GM19023 (cell line): ENCODE measurements at regions not wholly inside any gene's neighbourhood (a gene's known extent, or its start where the extent isn't known, plus 50 kb on each side); places are given as distances from the start of the nearest gene placed in this dataset.

ENCODE experiments used
- ATAC-seq: cut with Tn5 transposase; IDR thresholded peaks from one replicate; pipeline ENCODE4 v1.9.1; 2021; ENCODE audit warnings: mild to moderate bottlenecking, moderate library complexity; ENCODE audit not compliant: unreplicated experiment

DNA sequence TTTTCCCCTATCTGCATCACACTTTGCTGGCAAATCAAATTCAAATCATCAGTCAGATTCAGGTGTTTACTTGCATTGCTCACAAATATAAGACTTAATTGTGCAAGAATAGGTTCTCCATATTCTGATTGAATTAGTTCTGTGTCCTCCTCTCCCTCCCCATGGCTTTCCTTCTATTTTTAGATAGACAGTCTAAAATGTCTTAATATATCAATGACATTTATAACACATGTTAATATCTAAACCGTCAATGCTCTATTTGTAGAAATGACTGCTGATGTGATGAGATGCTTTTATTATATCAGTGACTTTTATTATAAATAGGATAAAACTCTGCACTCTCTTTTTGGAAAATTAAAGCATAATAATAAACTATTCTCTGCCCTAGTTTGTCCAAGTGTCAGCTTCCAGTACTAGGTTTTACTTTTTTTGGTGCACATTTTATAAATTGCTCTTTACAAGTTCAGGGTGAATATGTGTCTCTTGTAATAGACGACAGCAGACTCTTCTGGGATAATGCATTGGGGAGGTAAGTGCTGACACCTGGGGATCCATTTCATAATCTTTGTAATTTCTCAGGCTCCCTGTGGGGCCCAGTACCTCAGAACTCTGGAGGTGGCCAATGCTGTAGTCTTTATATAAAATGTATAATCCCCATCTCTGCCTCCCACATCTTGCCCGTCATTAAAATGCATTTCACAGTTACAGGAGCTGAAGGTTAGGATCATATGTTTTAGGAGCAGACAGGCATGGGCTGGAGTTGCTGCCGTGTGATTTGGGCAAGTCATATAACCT, 321.5 kb downstream of the BRINP1 start:
- no peak for ATAC-seq

- ATAC-seq: no peak
Measured at GRCh38 chr9:119050281-119050680, 319.0 kb downstream of the BRINP1 start.

GRCh38 chr9:119052339-119053030, 316.8 kb downstream of the BRINP1 start:
- ATAC-seq: no peak

DNA sequence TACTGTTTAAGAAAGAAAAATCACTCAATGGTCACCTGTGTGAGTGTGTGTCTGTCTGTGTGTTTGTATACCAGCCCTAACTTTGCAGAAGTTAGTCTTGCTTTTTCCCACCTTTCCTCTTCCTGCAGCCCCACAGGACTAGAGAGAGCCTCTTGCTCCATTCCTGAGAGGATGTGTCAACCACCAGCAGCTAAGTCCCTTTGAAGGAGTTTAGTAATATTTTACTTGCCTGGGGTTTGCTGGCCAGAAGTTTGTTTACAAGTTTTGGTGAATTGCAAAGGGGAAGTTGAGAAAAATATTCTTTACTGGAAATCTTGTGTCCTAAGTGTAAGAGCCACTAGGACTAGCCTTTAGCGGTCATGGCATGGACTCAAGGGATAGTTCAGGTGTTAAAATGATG, 316.2 kb downstream of the BRINP1 start:
- ATAC-seq: no peak

- no peak for ATAC-seq
Measured at GRCh38 chr9:119060629-119061385, 308.4 kb downstream of the BRINP1 start.

- no peak for ATAC-seq
Measured at GRCh38 chr9:119071636-119072035, 297.6 kb downstream of the BRINP1 start.

DNA sequence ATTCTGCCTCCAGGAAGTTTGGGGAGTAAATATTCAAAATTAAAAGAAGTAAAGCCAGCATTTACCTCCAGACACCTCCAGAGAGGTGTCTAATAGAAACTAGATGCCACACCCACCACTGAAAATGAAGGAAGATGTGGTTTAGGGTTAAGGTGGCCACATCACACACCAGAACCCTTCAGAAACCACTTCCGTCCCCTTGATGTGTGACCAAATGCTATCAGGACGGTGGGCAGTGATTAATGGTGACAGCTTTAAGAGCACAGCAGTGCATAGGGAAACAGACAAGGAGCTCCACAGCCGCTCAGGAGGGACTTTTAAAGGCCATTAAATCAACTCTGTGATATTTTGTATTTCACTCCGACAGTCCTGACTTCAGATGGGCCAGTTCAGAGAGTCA, 295.2 kb downstream of the BRINP1 start:
- no peak for ATAC-seq

- ATAC-seq: no peak
Measured at GRCh38 chr9:119078015-119078414, 291.2 kb downstream of the BRINP1 start.

GRCh38 chr9:119083673-119084072, 285.6 kb downstream of the BRINP1 start:
- ATAC-seq: no peak

GRCh38 chr9:119086590-119086989, 282.6 kb downstream of the BRINP1 start:
- no peak for ATAC-seq

DNA sequence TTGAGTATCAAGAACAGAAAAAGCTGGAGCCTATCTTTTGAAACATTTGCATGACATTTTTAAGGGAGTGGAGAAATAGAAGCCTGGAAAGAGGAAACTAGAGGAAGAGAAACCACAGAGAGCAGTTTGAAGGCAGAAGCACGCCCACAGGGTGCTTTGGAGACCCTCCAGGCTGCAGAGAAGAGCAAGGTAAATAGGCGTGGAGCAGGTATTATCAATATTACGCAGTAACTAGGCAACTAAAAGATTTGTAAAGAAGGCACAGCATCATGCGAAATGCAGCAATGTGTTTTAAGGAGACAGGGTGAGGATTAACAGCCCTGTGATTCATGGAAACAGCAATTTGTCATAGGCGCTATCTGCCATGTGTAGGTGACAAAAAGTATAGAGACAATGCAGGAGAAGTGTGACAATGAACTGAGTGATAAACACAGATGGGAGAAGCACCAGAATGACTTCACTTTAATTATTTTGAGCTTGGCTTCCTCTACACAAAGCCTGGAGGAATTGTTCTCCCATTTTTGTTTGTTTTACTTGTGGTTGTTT, 281.2 kb downstream of the BRINP1 start:
- no peak for ATAC-seq

DNA sequence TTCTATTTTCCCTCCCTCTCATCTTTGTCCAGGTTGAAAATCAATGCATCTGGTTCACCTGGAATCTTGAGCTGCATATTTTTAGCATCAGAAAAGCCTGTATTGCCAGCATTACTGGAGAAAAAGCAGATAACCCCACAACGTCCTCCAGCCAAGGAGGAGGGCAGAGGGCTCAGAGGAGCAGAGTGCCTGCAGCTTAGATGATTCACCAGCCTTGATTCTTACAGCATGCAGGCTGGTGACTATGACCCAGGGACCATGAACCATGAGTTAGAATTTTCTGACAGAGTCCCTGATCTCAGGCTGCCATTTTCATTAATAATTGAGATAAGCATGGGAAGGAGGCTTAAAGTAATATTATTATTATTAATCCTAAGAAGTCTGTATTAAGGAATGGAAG, 278.2 kb downstream of the BRINP1 start:
- no peak for ATAC-seq

GRCh38 chr9:119092125-119092524, 277.1 kb downstream of the BRINP1 start:
- ATAC-seq: no peak

GRCh38 chr9:119094086-119094485, 275.1 kb downstream of the BRINP1 start:
- no peak for ATAC-seq

DNA sequence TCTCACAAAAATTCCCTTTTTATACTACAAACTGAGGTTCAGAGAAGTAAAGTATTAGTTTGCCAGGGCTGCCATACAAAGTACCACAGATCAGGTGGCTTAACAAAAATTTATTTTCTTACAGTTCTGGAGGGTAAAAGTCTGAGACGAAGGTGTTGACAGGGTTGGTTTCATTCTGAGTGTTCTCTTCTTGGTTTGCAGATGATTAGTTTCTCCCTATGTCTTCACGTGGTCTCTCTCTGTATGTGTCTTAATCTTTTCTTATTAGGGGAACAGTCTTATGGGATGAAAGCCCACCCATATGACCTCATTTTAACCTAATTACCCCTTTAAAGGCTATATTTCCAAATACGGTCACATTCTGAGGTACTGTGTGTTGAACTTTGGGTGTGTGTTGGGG, 274.2 kb downstream of the BRINP1 start:
- no peak for ATAC-seq

- ATAC-seq: no peak
Measured at GRCh38 chr9:119101048-119101447, 268.2 kb downstream of the BRINP1 start.

DNA sequence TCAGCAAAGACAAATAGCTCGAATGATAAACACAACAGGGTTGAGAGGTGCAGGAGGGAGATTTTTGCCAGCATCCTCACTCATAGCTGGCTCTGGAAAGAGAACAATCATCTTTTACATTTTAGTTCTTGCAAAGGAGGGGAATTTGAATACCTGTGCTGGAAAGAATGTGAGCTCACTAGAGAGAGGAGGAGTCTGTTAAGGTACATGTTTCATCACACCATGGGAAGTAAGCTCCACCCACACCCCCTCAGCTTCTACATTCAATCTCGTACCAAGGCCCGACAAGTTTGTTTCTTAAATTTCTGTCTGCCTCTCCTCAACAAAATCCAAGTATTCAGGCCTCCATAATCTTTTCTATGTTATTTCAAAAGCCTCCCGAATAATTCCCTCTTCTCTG, 254.6 kb downstream of the BRINP1 start:
- ATAC-seq: no peak
